ENCODE measurements at regions not wholly inside any gene's neighbourhood (a gene's known extent, or its start where the extent isn't known, plus 50 kb on each side); places are given as distances from the start of the nearest gene placed in this dataset.

GRCh38 chr12:76144245-76144549 lies 59.7 kb upstream of the NAP1L1 start:
- TF ChIP-seq EZH2 (IDR thresholded peaks at IDR 0.05; ENCODE audit: low read depth): no peak
- no peak for TF ChIP-seq CTCF (conservative IDR thresholded peaks at IDR 0.05)

All from PC-9 (cell line).